IMR-90 (cell line): ENCODE measurements at regions not wholly inside any gene's neighbourhood (a gene's known extent, or its start where the extent isn't known, plus 50 kb on each side); places are given as distances from the start of the nearest gene placed in this dataset.

ENCODE experiments used
- ATAC-seq: fragments of 200-7000 bp; cut with Tn5 transposase; 2 replicates; pipeline ENCODE4 v1.9.1; 2020; ENCODE audit warnings: low read depth, mild to moderate bottlenecking, moderate library complexity
- BruUV-seq: library from RNA; stranded (reverse); fragments of 400-500 nt; replicated peaks from 2 replicates; lab custom pipeline; 2021; lab: Mats Ljungman, UMichigan
- CTCF ChIA-PET: fragments of 300-600 bp; formaldehyde crosslinking; extraction: SDS; loops from one replicate; lab custom pipeline; 2021; ENCODE audit warnings: antibody characterized with exemption; lab: Yijun Ruan, JAX
- POLR2A ChIA-PET: fragments of 300-600 bp; sonication (Branson Sonifier 250); formaldehyde crosslinking; loops from one replicate; lab custom pipeline; 2022; ENCODE audit warnings: antibody characterized with exemption; ENCODE audit not compliant: unreplicated experiment; lab: Charles Lee
- DNase-seq: peaks from one replicate; pipeline ENCODE4 v3.0.0; 2013
- H2AFZ ChIP-seq: replicated peaks from 2 replicates; pipeline ENCODE3; 2013; ENCODE audit warnings: low read length, mild to moderate bottlenecking; ENCODE audit not compliant: poor library complexity
- H2AK5ac ChIP-seq: 2 replicates; pipeline ENCODE4 v1.6.1; 2013; ENCODE audit warnings: low read depth, low read length, inconsistent platforms
- H2AK9ac ChIP-seq: replicated peaks from 2 replicates; pipeline ENCODE3; 2013; ENCODE audit warnings: mild to moderate bottlenecking, low read depth, low read length, moderate library complexity; ENCODE audit not compliant: poor library complexity
- H2BK120ac ChIP-seq: 2 replicates; pipeline ENCODE4 v1.6.1; 2013; ENCODE audit warnings: low read depth, low read length, inconsistent platforms
- H2BK15ac ChIP-seq: 3 replicates; pipeline ENCODE4 v1.6.1; 2013; ENCODE audit warnings: low read depth, low read length, inconsistent platforms
- H2BK20ac ChIP-seq: 2 replicates; pipeline ENCODE4 v1.6.1; 2013; ENCODE audit warnings: low read depth, mild to moderate bottlenecking, inconsistent platforms, low read length, moderate library complexity
- H2BK5ac ChIP-seq: 2 replicates; pipeline ENCODE4 v1.6.1; 2013; ENCODE audit warnings: mild to moderate bottlenecking, low read depth, low read length, inconsistent platforms; ENCODE audit not compliant: poor library complexity, severe bottlenecking
- H3K14ac ChIP-seq: replicated peaks from 2 replicates; pipeline ENCODE4 v1.6.1; 2013; ENCODE audit warnings: low read depth, low read length, inconsistent platforms
- H3K18ac ChIP-seq: 2 replicates; pipeline ENCODE4 v1.6.1; 2013; ENCODE audit warnings: low read depth, low read length, control low read depth
- H3K23ac ChIP-seq: 2 replicates; pipeline ENCODE4 v1.6.1; 2013; ENCODE audit warnings: low read depth, low read length, inconsistent platforms
- H3K27ac ChIP-seq: 2 replicates; pipeline ENCODE4 v1.5.1; 2013; ENCODE audit warnings: mild to moderate bottlenecking, control low read depth, low read length; ENCODE audit not compliant: insufficient read depth
- H3K27me3 ChIP-seq: 2 replicates; pipeline ENCODE4 v1.6.1; 2013; ENCODE audit warnings: low read length; ENCODE audit not compliant: control insufficient read depth, insufficient read depth
- H3K36me3 ChIP-seq: 2 replicates; pipeline ENCODE4 v1.6.1; 2013; ENCODE audit warnings: low read length, mixed read lengths; ENCODE audit not compliant: control insufficient read depth, insufficient read depth
- H3K4ac ChIP-seq: 2 replicates; pipeline ENCODE4 v1.6.1; 2013; ENCODE audit warnings: low read depth, low read length, inconsistent platforms
- H3K4me1 ChIP-seq: 2 replicates; pipeline ENCODE4 v1.6.1; 2013; ENCODE audit warnings: low read length, mixed read lengths; ENCODE audit not compliant: control insufficient read depth, insufficient read depth
- H3K4me2 ChIP-seq: 2 replicates; pipeline ENCODE4 v1.6.1; 2013; ENCODE audit warnings: low read depth, mild to moderate bottlenecking, control low read depth, low read length, moderate library complexity
- H3K4me3 ChIP-seq: 2 replicates; pipeline ENCODE4 v1.5.1; 2013; ENCODE audit warnings: low read depth, mild to moderate bottlenecking, control low read depth, low read length, moderate library complexity; ENCODE audit not compliant: insufficient read depth
- H3K56ac ChIP-seq: 2 replicates; pipeline ENCODE4 v1.6.1; 2013; ENCODE audit warnings: low read length, inconsistent platforms; ENCODE audit not compliant: insufficient read depth; ENCODE audit errors: extremely low read depth
- H3K79me1 ChIP-seq, 2 experiments: 2 replicates each; pipeline ENCODE4 v1.6.1; 2013; ENCODE audit warnings: low read length in 2 of 2, inconsistent platforms in 1 of 2, low read depth in 1 of 2
- H3K9ac ChIP-seq: 2 replicates; pipeline ENCODE4 v1.6.1; 2013; ENCODE audit warnings: low read depth, low read length, control low read depth
- H3K9me1 ChIP-seq: 2 replicates; pipeline ENCODE4 v1.6.1; 2013; ENCODE audit warnings: low read length, inconsistent platforms; ENCODE audit not compliant: insufficient read depth
- H3K9me3 ChIP-seq: 2 replicates; pipeline ENCODE4 v1.6.1; 2013; ENCODE audit warnings: low read length; ENCODE audit not compliant: control insufficient read depth, insufficient read depth
- H4K20me1 ChIP-seq: 2 replicates; pipeline ENCODE4 v1.6.1; 2013; ENCODE audit warnings: low read length, inconsistent platforms; ENCODE audit not compliant: insufficient read depth
- H4K5ac ChIP-seq: 2 replicates; pipeline ENCODE4 v1.6.1; 2013; ENCODE audit warnings: mild to moderate bottlenecking, low read depth, low read length, control low read depth
- H4K8ac ChIP-seq, 2 experiments: 2 replicates each; pipeline ENCODE4 v1.6.1; 2013; ENCODE audit warnings: low read depth in 2 of 2, low read length in 2 of 2, control low read depth in 1 of 2, inconsistent platforms in 1 of 2
- H4K91ac ChIP-seq: 2 replicates; pipeline ENCODE4 v1.6.1; 2013; ENCODE audit warnings: low read depth, low read length, inconsistent platforms; ENCODE audit not compliant: insufficient read depth
- BHLHE40 ChIP-seq: fragments of 150-350 bp; IDR thresholded peaks from 2 replicates; pipeline ENCODE4 v1.6.1; 2016; ENCODE audit warnings: mild to moderate bottlenecking, low read depth, low read length
- CEBPB ChIP-seq: IDR thresholded peaks from 2 replicates; pipeline ENCODE4 v1.6.1; 2012; ENCODE audit warnings: low read depth, low read length, improper control_type of control experiment
- FOS ChIP-seq: fragments of 150-350 bp; IDR thresholded peaks from 2 replicates; pipeline ENCODE4 v1.6.1; 2016; ENCODE audit warnings: low read depth, low read length
- MAFK ChIP-seq: IDR thresholded peaks from 2 replicates; pipeline ENCODE4 v1.6.1; 2012; ENCODE audit warnings: low read depth, low read length, improper control_type of control experiment
- MXI1 ChIP-seq: IDR thresholded peaks from 2 replicates; pipeline ENCODE4 v1.6.1; 2012; ENCODE audit warnings: low read depth, mild to moderate bottlenecking, low read length, moderate library complexity, borderline replicate concordance
- NFE2L2 ChIP-seq: fragments of 150-350 bp; IDR thresholded peaks from 2 replicates; pipeline ENCODE4 v1.6.1; 2016; ENCODE audit warnings: low read depth, mild to moderate bottlenecking, low read length
- POLR2A ChIP-seq: IDR thresholded peaks from 2 replicates; pipeline ENCODE4 v1.6.1; 2012; ENCODE audit warnings: mild to moderate bottlenecking, low read depth, low read length
- RAD21 ChIP-seq: IDR thresholded peaks from 2 replicates; pipeline ENCODE4 v1.6.1; 2012; ENCODE audit warnings: low read length, improper control_type of control experiment
- RCOR1 ChIP-seq: IDR thresholded peaks from 2 replicates; pipeline ENCODE4 v1.6.1; 2012; ENCODE audit warnings: mild to moderate bottlenecking, low read length, improper control_type of control experiment; ENCODE audit not compliant: insufficient replicate concordance
- SMC3 ChIP-seq: fragments of 150-350 bp; IDR thresholded peaks from 2 replicates; pipeline ENCODE4 v1.6.1; 2016; ENCODE audit warnings: low read depth, mild to moderate bottlenecking, antibody characterized with exemption, low read length, moderate library complexity
- WGBS, 2 experiments: methylation state at CpG; one replicate each; pipeline versions ENCODE4 v1.1.5 to v1.1.7; 2013; ENCODE audit warnings: missing lambda C conversion rate in 2 of 2; ENCODE audit not compliant: insufficient read length in 1 of 2; ENCODE audit errors: extremely low coverage in 2 of 2; 5-methylcytosine and 5-hydroxymethylcytosine counted together
- dilution Hi-C: fragments of 300-500 bp; cut with HindIII; formaldehyde crosslinking; loops from one replicate; pipeline ENCODE4 v1.14.3; 2018; ENCODE audit warnings: low sequenced_read_pairs; ENCODE audit not compliant: unreplicated experiment
- in situ Hi-C: fragments of 300-500 bp; cut with MboI; formaldehyde crosslinking; loops from 3 replicates; pipeline ENCODE4 v1.14.3; 2019; ENCODE audit warnings: low sequenced_read_pairs, inconsistent platforms, mixed read lengths
- intact Hi-C: fragments of 100-400 bp; cut with micrococcal nuclease; formaldehyde crosslinking; loops from 2 replicates; pipeline ENCODE4 v1.10.0; 2022
- TF ChIP-seq, protein P1 (sequence below): fragments of 150-350 bp; IDR thresholded peaks from 2 replicates; pipeline ENCODE4 v1.6.1; 2017; ENCODE audit warnings: mild to moderate bottlenecking, antibody characterized with exemption, low read length, low read depth
- TF ChIP-seq, protein P2 (sequence below): fragments of 150-350 bp; IDR thresholded peaks from 2 replicates; pipeline ENCODE4 v1.6.1; 2016; ENCODE audit warnings: low read depth, mild to moderate bottlenecking, low read length, moderate library complexity, borderline replicate concordance
- TF ChIP-seq, protein P3 (sequence below): conservative IDR thresholded peaks from 2 replicates; pipeline ENCODE4 v1.5.1; 2012; ENCODE audit warnings: mild to moderate bottlenecking, low read depth, low read length, improper control_type of control experiment

DNA sequence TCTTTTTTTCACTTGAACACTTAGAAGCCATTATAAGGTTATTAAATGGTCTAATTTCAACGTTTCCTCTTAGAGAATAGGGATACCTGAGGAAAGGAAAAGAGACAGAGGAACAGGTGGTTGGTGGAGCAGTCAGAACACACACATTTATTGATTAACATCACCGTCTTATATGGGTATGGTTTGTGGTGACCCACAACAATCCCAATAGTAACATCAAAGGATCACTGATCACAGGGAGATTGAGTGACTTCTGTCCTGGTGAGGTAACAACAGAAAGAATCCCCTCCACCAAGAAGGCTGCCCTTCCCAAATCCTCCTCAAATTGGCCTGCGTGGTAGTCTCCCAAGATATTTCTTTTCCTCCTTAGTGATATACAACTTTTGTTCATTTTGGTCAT is 474.0 kb downstream of the PLPP3 start:
- no peak overlapping the region for H3K4ac ChIP-seq
- BruUV-seq, result no TSS peak
- no peak overlapping the region for H2BK20ac ChIP-seq
- H2AK9ac ChIP-seq, result no peak overlapping the region
- no peak for ATAC-seq
- no peaks in the 10 kb centered on the region for H3K27me3 ChIP-seq
- H3K9ac ChIP-seq, result no peak overlapping the region
- no peak overlapping the region for H4K5ac ChIP-seq
- no CpG with 5 or more reads among the region's 3 CpGs for WGBS, 2 experiments
- no peaks in the 10 kb centered on the region for H3K9me1 ChIP-seq
- H4K8ac ChIP-seq, result no peak overlapping the region
- ChIA-PET POLR2A (no interaction called here), CTCF (no interaction called here)
- no peak overlapping the region for H3K4me3 ChIP-seq
- no peak overlapping the region for H2BK120ac ChIP-seq
- dilution Hi-C loops, result no loop called here
- no peaks in the 10 kb centered on the region for H3K36me3 ChIP-seq
- no peak overlapping the region for H2BK5ac ChIP-seq
- peaks cover 6% of the 10 kb centered on the region for H3K9me3 ChIP-seq
- no peak overlapping the region for H3K14ac ChIP-seq
- H3K4me2 ChIP-seq, result no peak overlapping the region
- no peak overlapping the region for H2AFZ ChIP-seq
- H3K18ac ChIP-seq, result no peak overlapping the region
- no peaks in the 10 kb centered on the region for H4K20me1 ChIP-seq
- H3K56ac ChIP-seq, result no peak overlapping the region
- no peak overlapping the region for H3K23ac ChIP-seq
- no peak overlapping the region for H2BK15ac ChIP-seq
- H4K91ac ChIP-seq, result no peak overlapping the region
- DNase-seq, result no peak
- H3K79me1 ChIP-seq, result no peaks in the 10 kb centered on the region
- TF ChIP-seq, protein P1, sequence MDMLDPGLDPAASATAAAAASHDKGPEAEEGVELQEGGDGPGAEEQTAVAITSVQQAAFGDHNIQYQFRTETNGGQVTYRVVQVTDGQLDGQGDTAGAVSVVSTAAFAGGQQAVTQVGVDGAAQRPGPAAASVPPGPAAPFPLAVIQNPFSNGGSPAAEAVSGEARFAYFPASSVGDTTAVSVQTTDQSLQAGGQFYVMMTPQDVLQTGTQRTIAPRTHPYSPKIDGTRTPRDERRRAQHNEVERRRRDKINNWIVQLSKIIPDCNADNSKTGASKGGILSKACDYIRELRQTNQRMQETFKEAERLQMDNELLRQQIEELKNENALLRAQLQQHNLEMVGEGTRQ, result no peak
- TF ChIP-seq RAD21 (no peak), NFE2L2 (no peak), CEBPB (no peak), BHLHE40 (no peak), FOS (no peak), MXI1 (no peak), RCOR1 (no peak), MAFK (no peak), POLR2A (no peak), SMC3 (no peak)
- TF ChIP-seq, protein P2, sequence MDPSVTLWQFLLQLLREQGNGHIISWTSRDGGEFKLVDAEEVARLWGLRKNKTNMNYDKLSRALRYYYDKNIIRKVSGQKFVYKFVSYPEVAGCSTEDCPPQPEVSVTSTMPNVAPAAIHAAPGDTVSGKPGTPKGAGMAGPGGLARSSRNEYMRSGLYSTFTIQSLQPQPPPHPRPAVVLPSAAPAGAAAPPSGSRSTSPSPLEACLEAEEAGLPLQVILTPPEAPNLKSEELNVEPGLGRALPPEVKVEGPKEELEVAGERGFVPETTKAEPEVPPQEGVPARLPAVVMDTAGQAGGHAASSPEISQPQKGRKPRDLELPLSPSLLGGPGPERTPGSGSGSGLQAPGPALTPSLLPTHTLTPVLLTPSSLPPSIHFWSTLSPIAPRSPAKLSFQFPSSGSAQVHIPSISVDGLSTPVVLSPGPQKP, result no peak
- TF ChIP-seq, protein P3, sequence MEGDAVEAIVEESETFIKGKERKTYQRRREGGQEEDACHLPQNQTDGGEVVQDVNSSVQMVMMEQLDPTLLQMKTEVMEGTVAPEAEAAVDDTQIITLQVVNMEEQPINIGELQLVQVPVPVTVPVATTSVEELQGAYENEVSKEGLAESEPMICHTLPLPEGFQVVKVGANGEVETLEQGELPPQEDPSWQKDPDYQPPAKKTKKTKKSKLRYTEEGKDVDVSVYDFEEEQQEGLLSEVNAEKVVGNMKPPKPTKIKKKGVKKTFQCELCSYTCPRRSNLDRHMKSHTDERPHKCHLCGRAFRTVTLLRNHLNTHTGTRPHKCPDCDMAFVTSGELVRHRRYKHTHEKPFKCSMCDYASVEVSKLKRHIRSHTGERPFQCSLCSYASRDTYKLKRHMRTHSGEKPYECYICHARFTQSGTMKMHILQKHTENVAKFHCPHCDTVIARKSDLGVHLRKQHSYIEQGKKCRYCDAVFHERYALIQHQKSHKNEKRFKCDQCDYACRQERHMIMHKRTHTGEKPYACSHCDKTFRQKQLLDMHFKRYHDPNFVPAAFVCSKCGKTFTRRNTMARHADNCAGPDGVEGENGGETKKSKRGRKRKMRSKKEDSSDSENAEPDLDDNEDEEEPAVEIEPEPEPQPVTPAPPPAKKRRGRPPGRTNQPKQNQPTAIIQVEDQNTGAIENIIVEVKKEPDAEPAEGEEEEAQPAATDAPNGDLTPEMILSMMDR, result no peak
- intact Hi-C loops, result no loop called here
- H2AK5ac ChIP-seq, result no peak overlapping the region
- in situ Hi-C loops, result no loop called here
- H3K27ac ChIP-seq, result no peak overlapping the region
- H3K4me1 ChIP-seq, result no peaks in the 10 kb centered on the region
